ENCODE measurements at regions not wholly inside any gene's neighbourhood (a gene's known extent, or its start where the extent isn't known, plus 50 kb on each side); places are given as distances from the start of the nearest gene placed in this dataset.

DNA sequence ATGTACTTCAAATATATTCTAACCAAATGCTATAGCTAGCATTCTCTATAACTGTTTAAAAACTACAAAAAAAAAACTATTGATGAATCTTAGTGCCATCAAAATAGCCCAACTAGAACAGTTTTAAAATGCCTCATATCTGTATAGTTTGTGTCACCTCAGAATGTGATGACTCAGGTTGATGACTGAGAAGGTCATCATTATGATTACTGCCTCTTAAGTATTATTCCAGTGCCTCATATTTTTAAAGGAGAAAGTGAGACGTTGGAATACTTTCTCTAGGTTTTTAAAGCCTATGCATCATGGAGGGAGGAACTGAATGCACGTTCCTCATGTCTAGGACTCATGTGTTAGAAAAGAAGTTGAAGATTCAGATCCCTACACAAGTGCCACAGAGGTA is 88.2 kb downstream of the TMA16 start:
- no peak for DNase-seq

DNA sequence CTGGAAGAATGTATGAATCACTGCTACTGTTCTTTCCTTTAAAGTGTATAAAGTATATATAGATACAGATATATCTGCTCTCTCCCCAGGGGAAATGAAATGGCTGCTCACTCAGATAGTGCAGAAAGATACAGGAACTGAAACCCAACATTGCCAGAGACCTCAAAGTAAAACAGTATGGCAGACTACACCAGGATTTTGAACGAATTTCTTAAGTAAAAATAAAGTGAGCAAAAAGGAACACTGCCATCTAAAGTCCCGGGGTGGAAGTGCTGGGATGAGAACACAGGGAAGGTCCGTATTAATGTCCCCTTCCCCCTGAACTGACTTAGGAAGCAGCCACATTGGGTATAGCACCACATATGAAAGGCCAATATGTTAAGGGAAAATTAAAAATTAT is 93.4 kb downstream of the TMA16 start:
- DNase-seq: no peak

- DNase-seq: no peak
Measured at GRCh38 chr4:163588532-163588931, 94.0 kb downstream of the TMA16 start.

DNA sequence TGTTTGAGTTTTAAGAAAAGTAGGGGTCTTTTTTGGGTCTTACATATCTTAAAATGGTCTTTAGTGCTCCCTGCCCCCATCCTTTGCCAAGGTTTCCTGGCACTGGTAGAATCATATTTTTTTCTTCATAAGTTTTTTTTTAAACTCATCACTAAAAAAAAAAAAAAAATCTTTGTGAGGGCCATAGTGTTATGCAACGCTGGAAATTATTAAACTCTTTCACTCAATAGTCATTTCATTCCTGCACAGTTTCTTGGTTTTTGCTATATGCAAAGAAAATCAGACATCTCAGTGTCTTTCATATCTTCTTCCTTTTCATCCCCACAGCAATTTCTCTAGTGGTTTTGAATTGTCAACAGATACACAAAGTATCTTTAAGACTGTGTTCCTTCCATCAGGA is 95.6 kb downstream of the TMA16 start:
- DNase-seq: no peak

DNA sequence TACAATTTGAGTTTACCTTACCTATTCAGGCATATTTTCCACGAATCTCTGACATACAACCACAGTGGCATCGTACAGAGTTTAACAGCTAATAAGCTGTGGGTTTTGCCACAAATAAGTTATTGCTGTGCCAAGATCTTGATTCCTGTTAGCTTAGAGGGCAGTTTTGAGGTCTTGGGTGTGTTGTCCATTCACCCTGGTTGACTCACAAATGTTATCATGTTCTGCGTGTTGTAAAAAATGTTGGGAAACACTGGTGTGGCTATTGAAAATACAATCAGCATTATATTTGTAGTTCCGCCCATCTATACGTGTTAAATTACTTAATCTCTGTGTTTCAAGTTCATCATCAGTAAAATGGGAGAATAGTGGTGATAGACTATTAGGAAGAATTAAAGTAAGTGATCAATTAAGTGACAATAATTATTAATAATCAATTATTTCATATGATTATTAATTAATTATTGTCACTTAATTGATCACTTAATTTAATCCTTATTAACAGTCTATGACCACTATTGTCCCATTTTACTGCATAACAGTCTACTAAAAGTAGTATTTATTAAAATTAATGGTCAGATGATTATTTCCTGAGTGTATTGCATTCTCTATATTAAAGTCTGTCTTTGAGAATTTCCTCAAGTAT is 96.3 kb downstream of the TMA16 start:
- no peak for DNase-seq

- no peak for DNase-seq
Measured at GRCh38 chr4:163591614-163592020, 97.1 kb downstream of the TMA16 start.

- no peak for DNase-seq
Measured at GRCh38 chr4:163592212-163592611, 97.7 kb downstream of the TMA16 start.

- DNase-seq: no peak
Measured at GRCh38 chr4:163595580-163595979, 101.1 kb downstream of the TMA16 start.

GRCh38 chr4:163598028-163598427 is 103.5 kb downstream of the TMA16 start:
- DNase-seq: no peak

DNA sequence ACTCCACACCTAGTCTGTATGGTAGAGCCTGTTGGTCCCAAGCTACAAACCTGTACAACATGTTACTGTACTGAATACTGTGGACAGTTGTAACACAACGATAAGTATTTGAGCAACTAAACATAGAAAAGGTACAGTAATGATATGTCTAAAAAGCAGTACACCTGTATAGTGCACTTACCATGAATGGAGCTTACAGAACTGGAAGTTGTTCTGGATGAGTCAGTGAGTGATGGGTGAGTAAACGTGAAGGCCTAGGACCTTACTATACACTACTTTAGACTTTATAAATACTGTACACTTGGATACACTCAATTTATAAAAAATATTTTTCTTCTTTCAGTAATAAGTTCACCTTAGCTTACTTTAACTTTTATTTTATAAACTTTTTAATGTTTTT is 104.0 kb downstream of the TMA16 start:
- no peak for DNase-seq

DNA sequence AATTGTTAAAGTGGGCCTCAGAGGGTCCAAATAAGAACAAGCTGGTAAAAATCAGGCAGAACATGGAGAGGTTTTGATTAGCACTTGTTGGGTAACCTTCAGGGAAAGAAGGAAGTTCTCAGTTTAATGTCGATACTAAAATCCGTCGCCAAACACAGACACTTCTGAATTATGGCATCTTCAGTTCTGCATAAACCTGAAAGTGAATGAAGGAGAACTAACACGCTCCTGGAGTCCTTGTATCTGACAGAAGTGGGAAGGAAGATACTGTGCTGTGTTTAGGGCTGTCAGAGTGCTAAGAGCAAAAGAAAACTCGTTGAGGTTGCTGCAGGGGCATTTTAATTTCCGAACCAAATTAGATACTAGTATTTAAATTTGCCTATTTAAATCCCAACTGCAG is 106.2 kb downstream of the TMA16 start:
- DNase-seq: no peak

GRCh38 chr4:163603257-163603656 is 108.8 kb downstream of the TMA16 start:
- DNase-seq: no peak

GRCh38 chr4:163606896-163607691 is 112.6 kb downstream of the TMA16 start:
- no peak for DNase-seq

GRCh38 chr4:163609019-163609418 is 114.5 kb downstream of the TMA16 start:
- no peak for DNase-seq

DNA sequence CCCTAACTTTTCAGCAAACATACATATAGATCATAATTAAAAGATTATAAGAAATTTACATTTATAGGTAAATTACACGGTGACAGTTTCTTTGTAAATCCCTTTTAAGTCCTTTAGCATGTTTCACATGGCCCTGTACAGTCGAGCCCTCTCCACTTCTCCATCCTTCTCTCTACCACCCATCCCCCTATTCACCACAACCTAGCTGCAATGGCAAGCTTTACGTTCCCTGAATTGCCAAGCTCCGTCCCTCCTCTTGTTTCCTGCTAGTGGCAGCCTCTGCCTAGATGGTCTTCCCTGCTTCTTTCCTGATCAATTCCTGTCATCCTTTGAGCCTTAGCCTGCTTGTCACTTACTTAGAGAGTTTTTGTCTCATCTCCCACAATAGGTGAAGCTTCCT is 116.2 kb downstream of the TMA16 start:
- no peak for DNase-seq

GRCh38 chr4:163611182-163611581 is 116.7 kb downstream of the TMA16 start:
- DNase-seq: no peak

DNA sequence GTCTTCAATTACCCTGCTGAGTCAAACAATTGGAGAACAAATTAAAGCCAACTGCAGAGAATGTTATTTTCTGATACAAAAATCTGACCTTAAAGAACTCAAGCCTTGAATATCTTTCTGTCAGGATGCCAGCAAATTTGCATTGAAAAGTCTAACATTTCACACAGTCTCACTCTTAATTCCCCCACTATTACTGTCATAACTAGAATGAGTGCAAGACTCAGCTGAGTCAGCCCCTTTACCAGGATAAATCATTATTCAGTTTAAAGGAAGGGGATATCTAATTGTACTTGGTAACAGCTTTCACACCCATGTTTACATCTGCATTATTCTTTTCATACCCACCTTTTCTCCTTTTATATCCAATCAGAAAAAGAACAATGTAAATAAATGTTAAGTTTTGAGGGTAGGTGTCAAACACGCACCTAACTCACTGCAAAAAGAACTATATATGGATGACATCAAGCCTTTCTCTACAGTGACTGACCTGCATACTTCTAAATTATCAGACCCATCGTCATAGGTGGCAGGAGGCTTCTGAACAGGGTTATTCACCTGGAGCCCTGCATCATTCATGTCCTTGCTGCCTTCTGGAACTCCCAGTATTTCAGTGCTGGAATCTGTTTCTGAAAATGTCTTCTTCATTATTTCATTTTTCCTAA is 117.4 kb downstream of the TMA16 start:
- DNase-seq: no peak

DNA sequence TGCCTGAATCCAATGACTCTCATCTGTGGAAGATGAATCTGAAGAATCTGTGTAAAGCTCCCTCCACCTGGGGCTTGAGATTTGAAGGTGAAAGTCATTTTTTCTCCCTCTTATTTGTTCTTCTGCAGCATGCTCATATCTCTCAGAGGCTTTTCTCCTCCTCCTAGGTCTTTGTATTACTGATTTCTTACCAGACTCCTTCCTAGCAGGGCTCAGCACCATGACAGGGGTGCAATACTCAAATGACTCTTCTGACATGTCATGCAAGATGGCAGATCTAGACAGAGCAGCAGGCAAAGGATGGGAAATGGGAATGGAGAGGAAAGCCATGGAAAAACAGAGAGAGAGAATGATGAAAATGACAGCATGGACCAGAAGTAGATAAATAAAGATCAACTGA is 118.3 kb downstream of the TMA16 start:
- no peak for DNase-seq

DNA sequence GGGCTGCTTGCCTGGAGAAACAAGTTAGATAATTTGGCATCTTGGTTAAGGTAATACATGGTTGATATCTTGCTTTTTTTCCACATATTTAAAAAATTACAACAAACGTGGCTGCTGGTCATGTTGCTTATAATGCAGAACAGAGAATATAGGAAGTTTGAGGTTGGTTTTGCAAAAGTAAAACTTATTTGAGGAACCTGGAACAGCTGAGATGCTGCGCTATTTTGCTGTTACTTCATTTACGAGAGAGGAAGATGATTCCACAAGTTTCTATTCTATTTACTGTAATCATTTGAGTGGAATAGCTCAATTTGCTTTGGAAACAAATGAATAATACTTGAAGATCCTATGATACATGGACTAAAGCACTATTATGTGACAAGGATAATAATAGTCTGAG is 118.9 kb downstream of the TMA16 start:
- no peak for DNase-seq

DNA sequence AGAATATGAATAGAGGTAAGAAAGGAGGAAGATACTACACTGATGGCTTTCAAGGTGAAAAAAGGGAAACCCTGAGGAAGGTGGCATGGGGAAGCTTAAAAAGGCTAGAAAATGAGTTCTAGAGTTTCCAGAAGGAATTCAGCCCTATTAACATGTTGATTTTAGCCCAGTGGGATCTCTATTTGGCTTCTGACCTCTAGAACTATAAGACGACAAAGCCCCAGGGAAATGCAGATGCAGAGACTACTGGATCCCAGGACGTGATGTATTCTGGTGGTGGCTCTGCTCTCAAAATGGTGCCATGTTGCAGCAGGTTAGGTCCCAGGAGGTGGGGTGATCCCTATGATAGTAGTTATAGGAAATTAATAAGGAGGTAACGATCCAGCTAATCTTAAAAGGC is 120.4 kb downstream of the TMA16 start:
- no peak for DNase-seq

GRCh38 chr4:163618845-163619244 is 124.4 kb downstream of the TMA16 start:
- DNase-seq: no peak

DNA sequence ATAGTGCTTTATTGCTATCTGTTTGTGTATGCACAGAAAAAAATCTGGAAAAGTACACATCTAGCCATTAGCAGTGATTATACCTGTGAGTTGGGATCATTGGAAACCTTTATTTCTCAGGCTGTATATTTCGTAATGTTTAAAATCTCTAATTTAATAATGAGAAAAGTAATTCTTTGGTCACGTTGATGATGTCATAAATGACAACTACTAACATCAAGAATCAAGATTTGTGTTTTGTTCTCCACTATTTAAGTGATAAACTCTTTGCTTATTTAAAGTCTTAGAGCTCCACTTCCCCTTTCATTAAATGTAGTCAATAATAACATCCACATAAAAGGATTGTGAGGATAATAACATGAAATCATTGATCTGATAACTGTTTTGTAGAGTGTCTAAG is 126.2 kb downstream of the TMA16 start:
- DNase-seq: no peak

DNA sequence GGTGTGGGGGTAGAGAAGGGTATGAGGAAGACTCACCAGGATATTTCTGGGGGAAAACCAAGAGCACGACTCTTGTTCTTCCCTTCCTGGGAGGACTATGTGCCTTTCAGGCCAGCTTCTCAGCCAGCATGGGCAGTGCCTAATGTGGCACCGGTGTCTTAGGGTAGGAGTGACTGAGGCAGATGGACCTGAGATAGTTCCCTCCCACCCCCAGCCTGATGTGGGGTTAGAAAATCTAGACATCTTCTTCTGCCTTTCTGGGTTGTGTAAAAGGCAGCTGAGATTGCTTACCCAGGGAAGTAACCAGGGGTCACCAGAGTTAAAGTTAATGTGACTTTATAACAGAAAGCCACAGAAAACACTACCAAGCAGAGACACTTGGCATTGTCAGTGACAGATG is 127.3 kb downstream of the TMA16 start:
- DNase-seq: no peak

DNA sequence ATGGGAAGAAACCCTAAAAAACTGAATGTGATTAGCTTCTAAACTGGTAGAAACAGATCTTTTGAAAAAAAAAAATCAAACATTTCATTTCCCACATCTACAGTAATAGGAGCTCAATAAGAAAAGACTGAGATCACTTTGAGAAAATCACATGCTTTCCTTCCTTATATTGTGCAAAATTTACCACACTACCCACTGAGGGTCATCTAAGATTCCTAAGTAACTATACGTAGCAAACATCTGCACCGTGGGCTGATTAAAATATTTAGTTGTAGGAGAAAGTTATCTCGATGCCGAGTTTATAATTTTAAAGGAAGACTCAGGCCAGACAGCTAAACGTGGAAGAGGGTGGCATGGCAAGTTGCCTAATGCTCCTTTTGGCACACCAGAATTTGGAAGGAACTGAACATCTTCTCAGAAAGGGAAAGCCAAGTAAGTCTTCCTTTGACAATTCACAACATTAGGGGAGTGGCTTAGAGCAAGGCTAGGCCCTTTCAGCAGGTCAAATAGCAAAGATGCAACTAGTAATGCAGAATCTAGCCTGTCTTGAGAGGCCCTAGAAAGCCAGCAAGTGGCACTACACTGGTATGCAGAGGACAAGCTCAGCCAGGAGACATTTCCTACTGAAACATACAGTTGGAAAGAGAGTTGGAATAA is 128.0 kb downstream of the TMA16 start:
- DNase-seq: no peak

Measured in retina (tissue), 1 donor.